ENCODE measurements at regions not wholly inside any gene's neighbourhood (a gene's known extent, or its start where the extent isn't known, plus 50 kb on each side); places are given as distances from the start of the nearest gene placed in this dataset.
A peak's percentile ranks its signal among the peaks of the same experiment; 100 is the strongest.
"Not testable (repeated sequence)": the region's sequence is repeated elsewhere in the genome, so short reads cannot be mapped to it uniquely, and the experiment has no call there.

DNA sequence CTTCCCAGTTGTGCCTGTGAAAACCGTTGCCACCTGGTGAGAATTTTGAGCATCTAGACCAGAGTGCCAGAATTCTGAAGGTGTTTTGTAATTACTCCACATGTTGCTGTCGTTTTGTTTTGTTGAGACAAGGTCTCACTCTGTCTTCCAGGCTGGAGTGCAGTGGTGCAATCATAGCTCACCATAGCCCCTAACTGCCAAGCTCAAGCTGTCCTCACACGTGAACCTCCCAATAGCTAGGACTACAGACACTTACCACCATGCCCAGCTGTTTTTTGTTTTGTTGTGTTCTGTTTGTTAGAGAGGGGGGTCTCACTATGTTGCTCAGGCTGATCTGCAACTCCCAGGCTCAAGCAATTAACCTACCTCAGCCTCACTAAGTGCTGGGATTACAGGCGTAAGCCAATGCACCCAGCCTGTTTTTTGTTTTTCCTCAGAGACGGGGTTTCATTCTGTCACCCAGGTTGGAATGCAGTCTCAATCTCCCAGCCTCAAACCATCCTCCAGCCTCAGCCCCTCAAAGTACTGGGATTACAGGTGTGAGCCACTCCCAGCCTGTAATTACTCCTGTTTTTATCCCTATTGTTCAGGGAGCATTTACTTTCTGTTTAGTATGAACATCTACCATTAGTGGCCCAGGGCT is 121.1 kb upstream of the DMRT1 start:
- no peak for DNase-seq

- DNase-seq: no peak
Measured at GRCh38 chr9:722388-722980, 119.0 kb upstream of the DMRT1 start.

DNA sequence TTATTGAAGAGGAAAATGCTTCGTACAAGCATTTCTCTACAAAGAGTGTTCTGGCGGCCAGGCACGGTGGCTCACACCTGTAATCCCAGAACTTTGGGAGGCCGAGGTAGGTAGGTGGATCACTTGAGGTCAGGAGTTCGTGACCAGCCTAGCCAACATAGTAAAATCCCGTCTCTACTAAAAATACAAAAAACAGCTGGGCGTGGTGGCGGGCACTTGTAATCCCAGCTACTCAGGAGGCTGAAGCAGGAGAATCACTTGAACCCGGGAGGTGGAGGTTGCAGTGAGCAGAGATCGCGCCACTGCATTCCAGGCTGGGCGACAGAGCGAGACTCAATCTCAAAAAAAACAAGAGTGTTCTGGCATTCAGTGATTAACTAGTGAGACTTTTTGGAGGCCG is 117.0 kb upstream of the DMRT1 start:
- DNase-seq: not testable (repeated sequence)

- no peak for DNase-seq
Measured at GRCh38 chr9:726005-726404, 115.5 kb upstream of the DMRT1 start.

DNA sequence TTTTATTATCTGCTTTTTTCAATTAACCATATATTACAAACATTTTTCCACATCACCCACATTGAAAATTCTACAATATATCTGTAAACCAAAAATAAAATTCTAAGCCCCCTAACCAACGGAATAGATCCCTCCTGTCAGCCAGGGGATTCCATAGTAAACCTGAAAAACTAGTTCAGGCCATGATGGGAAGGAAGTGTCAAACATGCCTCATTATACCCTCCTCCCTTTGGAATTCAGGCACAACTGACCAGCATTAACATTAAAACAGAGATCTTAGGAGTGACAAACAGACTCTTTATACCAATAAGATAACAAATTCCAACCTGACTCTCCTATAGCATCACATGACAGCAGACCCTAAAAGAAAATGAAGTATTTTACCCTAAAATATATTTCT is 113.7 kb upstream of the DMRT1 start:
- DNase-seq: no peak

GRCh38 chr9:728535-728934 is 113.0 kb upstream of the DMRT1 start:
- no peak for DNase-seq

DNA sequence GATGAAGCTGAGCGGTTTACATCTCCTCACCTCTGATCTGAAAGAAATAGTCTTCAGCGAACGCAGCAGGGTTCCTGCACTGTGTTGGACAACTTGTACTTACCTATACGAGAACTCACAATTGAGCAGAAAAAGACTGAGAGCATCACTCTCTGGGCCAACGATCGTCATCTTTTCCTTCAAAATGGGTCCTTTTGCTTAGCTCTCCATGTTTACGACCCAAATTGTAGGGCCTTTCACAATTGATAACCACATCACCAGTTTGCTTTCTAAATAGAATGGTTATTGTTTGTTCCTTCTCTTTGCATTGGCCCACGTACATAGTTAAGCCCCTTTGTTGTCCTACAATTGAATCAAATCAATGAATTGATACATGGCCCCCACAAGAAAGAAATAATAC is 110.0 kb upstream of the DMRT1 start:
- no peak for DNase-seq

- DNase-seq: no peak
Measured at GRCh38 chr9:734831-735511, 106.5 kb upstream of the DMRT1 start.

- no peak for DNase-seq
Measured at GRCh38 chr9:737400-738120, 103.9 kb upstream of the DMRT1 start.

- DNase-seq: peak; percentile 64
Measured at GRCh38 chr9:738209-738915, 103.1 kb upstream of the DMRT1 start.

- no peak for DNase-seq
Measured at GRCh38 chr9:739362-739761, 102.1 kb upstream of the DMRT1 start.

- no peak for DNase-seq
Measured at GRCh38 chr9:740221-740620, 101.3 kb upstream of the DMRT1 start.

DNA sequence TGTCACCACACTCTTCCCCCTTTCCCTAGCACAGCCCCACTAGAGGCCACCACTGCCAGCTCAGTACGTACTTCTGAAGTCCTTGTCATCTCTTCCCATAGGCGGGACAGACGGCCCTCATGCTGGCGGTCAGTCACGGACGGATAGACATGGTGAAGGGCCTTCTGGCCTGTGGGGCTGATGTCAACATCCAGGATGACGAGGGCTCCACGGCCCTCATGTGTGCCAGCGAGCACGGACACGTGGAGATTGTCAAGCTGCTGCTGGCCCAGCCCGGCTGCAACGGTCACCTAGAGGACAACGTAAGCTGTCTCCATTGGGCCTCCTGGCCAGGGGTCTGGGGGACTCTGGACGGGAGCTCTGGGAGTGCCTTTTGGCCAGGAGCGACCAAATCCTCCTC is 99.4 kb upstream of the DMRT1 start:
- DNase-seq: no peak

- DNase-seq: no peak
Measured at GRCh38 chr9:742914-743589, 98.4 kb upstream of the DMRT1 start.

- DNase-seq: no peak
Measured at GRCh38 chr9:744046-744712, 97.3 kb upstream of the DMRT1 start.

DNA sequence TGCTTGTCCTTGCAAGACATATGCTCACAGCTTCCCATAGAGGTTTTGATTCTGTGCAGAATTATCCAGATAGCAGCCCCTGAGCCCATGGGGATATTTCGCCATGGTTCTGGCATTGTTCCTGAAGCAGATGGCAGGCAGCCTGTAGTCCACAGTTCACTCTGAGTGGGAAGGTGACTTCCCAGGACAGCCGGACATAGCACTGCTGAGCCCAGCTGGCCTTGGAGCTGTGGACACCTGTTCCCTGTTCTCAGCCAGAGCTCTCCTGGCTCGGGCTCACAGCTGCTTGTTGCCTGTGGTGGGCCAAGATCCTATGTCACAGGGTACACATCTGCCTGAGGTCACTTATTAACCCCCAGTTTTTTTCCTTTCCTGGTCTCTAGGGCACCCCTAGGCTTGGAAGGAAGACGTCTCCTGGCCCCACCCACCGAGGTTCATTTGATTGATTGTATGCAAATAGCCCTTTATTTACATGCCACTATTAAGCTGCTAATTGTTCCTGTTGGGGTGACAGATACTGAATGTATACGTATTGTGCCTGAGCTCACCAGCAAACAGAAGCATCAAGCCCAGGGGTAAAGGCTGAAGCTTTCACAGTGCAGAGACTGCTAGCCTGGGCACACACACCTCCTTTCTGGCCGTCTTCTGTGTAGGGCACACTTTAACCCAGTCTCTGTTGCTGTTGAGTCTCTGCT is 96.6 kb upstream of the DMRT1 start:
- DNase-seq: no peak

DNA sequence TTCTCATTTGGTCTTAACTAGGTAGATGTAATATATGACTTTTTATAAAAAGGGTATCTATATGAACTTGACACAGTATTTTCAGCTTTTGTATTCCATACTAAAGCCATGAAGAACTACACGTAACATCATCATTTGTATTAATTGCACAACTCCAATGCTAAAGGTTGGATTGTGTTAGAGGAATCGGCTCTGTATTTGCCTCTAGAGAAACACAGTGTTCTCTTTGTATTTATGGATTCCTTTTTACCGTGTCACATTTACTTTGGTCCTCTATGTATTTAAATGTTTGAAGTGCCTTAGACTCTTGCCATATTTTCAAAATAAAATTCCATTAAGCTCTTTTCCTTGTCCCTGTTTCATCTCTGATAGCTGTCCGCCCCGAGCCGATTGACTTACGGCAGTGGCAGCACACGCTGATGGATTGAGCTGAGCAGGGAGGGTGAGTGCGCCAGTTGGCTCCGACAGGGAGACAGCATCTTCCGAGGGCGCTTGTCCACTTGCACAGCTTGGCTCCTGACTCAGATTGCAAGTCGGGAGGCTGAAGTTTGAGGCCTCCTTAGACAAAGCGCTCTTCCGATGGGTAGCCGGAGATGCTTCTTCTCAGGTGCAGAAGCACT is 95.6 kb upstream of the DMRT1 start:
- DNase-seq: no peak

DNA sequence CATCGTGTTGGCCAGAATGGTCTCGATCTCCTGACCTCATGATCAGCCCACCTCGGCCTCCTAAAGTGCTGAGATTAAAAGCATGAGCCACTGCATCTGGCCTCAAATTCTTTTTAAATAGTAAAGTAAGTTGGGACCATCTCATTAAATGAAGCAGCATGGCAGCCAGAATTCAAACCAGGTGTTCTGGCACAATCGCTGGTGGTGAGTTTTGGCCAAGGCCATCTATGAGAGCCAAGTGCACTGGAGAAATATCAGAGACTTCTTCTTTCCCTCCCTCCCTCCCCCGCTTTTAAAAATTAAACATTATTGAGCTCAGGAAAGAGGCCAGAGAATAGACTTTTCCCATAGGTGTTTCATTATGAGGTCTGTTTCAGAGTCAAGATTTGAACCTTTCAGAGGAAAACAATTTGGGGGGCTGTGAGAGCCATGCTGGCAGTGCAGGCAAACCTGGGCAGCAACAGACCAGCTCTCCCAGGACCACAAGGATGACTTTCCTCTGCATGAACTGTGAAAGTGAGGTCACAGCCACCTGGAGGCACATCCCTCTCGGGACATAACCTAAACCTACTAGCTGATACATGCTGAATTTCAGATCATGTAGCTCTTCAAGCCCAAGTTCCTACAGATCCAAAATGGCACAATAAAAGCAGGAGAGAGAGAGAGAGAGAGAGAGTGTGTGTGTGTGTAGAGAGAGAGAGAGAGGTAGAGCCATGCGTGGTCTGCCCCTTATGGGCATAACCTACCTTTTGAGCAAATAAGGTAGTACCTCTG is 94.6 kb upstream of the DMRT1 start:
- no peak for DNase-seq

DNA sequence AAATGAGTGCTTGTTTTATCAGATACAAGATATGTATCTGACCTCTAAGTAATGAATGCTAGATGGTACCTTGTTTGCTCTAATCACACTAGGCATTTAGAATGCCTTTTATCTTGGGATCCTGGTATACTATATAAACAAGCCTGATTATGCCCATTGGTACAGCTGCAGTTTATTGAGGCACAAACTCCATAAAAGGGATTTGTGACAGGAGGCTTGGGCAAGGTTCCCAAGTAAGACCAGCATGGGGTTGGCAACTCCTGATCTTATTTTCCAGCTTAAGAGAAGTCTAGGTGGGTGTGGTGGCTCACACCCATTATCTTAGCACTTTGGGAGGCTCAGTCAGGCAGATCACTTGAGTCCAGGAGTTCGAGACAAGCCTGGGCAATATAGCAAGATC is 93.9 kb upstream of the DMRT1 start:
- DNase-seq: no peak

- DNase-seq: no peak
Measured at GRCh38 chr9:748861-749497, 92.5 kb upstream of the DMRT1 start.
